GM12874 (cell line): ENCODE measurements at regions not wholly inside any gene's neighbourhood (a gene's known extent, or its start where the extent isn't known, plus 50 kb on each side); places are given as distances from the start of the nearest gene placed in this dataset.

Experiments
- TF ChIP-seq, protein P1 (sequence below): IDR thresholded peaks from 2 replicates; pipeline ENCODE4 v1.5.1; 2011; ENCODE audit warnings: low read depth, mild to moderate bottlenecking, control low read depth, low read length, moderate library complexity; ENCODE audit not compliant: insufficient read depth

DNA sequence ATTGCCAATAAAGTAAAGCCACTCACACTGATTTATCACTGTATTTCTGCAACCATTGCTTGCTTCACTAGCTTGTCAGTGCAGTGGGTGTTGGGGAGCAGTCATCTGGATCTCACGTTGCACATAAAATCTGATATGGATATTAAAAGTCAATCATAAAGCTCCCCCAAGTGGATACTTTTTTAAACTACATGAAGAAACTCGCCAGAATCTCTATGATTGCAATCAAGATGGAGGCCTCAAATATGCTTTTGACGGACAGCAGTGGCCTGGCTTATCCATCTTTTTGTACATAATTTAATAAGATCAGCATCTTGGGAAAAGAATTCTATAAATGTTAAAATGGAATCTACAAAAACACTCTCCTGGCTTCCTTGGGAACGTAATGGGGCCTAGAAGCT is 137.7 kb downstream of the WT1 start:
- TF ChIP-seq, protein P1, sequence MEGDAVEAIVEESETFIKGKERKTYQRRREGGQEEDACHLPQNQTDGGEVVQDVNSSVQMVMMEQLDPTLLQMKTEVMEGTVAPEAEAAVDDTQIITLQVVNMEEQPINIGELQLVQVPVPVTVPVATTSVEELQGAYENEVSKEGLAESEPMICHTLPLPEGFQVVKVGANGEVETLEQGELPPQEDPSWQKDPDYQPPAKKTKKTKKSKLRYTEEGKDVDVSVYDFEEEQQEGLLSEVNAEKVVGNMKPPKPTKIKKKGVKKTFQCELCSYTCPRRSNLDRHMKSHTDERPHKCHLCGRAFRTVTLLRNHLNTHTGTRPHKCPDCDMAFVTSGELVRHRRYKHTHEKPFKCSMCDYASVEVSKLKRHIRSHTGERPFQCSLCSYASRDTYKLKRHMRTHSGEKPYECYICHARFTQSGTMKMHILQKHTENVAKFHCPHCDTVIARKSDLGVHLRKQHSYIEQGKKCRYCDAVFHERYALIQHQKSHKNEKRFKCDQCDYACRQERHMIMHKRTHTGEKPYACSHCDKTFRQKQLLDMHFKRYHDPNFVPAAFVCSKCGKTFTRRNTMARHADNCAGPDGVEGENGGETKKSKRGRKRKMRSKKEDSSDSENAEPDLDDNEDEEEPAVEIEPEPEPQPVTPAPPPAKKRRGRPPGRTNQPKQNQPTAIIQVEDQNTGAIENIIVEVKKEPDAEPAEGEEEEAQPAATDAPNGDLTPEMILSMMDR: no peak

DNA sequence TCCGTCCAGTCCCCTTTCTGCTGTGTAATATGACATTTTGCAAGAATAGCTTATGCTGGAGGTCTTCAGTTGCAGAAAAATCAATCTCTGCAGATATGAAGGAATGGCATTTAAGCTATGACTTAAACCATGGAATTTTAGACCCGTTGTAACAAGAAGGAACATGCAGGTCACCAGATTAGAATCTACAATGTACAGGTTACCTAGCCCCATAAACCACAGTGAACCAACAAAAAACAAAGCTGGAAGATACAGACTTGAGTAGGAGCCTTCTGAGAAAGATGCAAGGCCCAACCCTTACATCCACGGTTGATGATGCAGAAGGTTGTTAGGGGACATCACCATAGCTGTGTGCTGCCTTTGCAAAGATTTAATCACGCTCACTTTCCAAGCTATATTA is 132.5 kb downstream of the WT1 start:
- TF ChIP-seq, protein P1: no peak

DNA sequence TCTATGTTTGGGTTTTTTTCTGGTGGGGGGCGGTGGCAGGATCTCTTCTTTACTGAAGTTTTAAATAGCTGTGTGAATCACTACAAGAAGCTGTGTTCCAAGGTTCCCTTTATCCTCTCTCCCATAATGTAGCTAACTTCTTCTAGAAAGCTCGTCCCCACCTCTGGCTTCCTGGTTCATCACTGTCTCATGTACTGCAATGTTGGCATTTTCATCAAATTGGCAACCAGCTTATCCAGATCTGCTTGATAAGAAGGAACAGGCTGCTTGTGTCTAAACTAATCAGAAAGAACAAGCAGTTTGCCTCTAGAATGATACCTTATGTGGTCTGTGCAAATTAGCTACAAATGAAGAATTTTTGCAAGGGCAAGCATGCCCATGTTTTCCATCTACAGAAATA is 130.8 kb downstream of the WT1 start:
- TF ChIP-seq, protein P1: no peak

DNA sequence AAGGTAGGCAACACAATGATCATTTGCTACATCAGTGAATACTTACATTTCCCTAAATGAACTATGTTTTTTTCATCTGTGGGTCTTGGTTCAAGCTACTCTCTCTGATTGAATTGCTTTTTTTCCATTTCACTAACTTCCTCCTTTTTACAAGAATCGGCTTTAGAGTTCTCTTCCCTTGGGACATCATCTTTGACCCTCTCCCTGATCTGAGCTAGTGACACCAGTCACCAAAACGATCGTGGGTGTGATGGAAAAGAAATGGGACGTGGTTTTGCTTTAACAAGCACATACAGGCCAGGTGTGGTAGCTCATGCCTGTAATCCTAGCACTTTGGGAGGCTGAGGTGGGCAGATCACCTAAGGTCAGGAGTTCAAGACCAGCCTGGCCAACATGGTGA is 129.9 kb downstream of the WT1 start:
- TF ChIP-seq, protein P1: no peak

DNA sequence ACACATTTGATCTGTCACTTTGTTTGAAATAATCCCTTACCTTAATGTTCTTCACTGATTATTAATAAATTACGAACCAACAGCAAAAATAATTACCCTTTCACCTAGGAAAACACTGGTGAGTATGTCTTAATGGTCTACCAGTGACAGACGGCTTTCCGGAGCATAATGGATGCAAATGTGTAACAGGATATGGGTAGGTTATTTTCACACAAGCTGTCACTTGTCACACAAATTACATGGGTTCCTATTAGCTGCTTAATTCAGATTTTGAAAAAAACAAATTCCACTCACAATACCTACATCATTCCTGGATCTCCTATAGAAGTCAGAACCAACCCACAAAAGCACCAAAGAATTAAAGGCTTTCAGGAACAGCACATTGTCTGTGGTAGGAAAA is 127.9 kb downstream of the WT1 start:
- TF ChIP-seq, protein P1: no peak

DNA sequence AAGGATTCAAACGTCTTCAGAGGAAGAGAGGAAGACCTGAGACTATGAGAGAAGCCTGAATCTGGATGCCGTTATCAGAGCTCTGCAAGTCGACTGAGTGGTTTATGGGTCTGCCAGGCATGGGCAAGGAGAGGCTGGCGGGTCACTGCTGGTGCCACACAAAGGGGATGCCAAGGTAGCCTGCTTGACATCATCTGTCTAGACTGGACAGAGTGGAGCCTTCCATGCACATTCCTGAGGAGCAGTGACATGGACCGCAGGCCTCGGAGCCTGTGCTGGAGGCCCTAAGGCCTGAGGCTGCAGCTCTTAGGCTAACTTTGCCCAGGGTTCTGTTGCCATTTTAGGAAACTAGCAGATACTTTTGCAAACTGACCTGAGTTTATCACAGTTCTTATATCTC is 127.4 kb downstream of the WT1 start:
- TF ChIP-seq, protein P1: no peak

DNA sequence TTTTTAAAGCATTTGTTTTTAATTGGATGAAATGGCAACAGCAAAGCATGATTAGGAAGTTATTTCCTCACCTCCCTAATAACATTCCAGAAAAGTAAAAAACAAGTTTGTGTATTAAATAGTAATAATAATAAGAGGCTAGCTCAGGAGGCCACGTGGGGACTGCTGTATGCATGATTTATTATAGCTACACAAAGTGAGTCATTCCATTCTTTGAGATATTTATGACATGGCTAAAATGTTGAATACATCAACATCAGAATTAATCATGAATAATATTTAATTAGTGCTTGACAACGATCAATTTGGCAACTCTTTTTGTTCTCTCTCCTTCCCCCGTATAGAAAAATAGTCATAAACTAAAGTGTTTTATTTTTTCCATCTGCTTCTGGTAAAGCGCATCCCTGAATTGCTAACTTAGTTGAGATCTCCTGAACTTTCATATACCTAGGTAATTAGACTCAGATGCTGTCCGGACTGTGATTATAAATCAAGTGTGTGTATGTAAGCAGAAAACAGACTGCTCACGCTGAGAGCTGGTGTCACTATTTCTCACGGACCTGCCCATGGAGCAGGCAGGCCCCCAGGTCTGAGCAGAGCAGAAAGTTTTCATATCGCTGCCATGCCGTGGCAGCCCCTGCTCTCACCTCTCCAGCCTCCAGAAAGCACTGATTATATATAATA is 125.7 kb downstream of the WT1 start:
- TF ChIP-seq, protein P1: no peak
